DOHH2 (cell line): ENCODE measurements at regions not wholly inside any gene's neighbourhood (a gene's known extent, or its start where the extent isn't known, plus 50 kb on each side); places are given as distances from the start of the nearest gene placed in this dataset.

Experiments
- CTCF ChIP-seq: fragments of 200-600 bp; sonication (generic); IDR thresholded peaks from one replicate; pipeline ENCODE4 v1.5.1; 2014; ENCODE audit warnings: antibody characterized with exemption, mild to moderate bottlenecking, low read depth, low read length; ENCODE audit not compliant: poor library complexity, severe bottlenecking
- EZH2phosphoT487 ChIP-seq: fragments of 200-600 bp; sonication (generic); IDR thresholded peaks from 2 replicates; pipeline ENCODE4 v1.6.1; 2017; ENCODE audit warnings: borderline replicate concordance, mild to moderate bottlenecking, antibody characterized with exemption, low read length, moderate library complexity, mixed read lengths

DNA sequence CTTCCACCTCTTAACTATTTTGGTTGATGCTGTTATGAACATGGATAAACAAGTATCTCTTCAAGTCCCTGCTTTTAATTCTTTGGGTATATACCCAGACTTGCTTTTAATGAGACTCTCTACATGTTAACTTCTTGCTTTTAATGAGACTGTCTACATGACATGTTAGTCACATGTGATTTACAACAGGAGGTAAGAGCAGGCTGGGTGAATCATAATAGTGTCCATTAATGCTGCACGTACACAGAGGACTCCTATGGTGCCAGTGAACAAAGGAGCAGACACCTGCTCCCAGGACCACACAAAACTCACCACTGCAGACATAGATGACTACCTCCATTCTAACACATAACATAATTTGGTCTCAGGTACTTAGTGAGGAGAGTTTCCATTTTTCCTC, 273.4 kb upstream of the NSMCE3 start:
- TF ChIP-seq CTCF (no peak), EZH2phosphoT487 (no peak)
